Activated naive CD8-positive, alpha-beta T cell treated with anti-CD3 and anti-CD28 coated beads, Interleukin-2, amount 10 ng/mL, durations not matched to agents 7 days and 5 days (primary cell): ENCODE measurements at regions not wholly inside any gene's neighbourhood (a gene's known extent, or its start where the extent isn't known, plus 50 kb on each side); places are given as distances from the start of the nearest gene placed in this dataset.
"Not testable (repeated sequence)": the region's sequence is repeated elsewhere in the genome, so short reads cannot be mapped to it uniquely, and the experiment has no call there.

ENCODE experiments used
- ATAC-seq: fragments of 150-1000 bp; cut with Tn5 transposase; one replicate; pipeline ENCODE4 v1.10.0; 2021; ENCODE audit warnings: low read depth, moderate library complexity
- POLR2A ChIA-PET: fragments of 350-600 bp; sonication (Branson Sonifier 250); formaldehyde crosslinking; loops from one replicate; lab custom pipeline; 2021; ENCODE audit warnings: antibody characterized with exemption; lab: Charles Lee
- DNase-seq: peaks from one replicate; pipeline ENCODE4 v3.0.0; 2021
- H3K27ac Mint-ChIP-seq: one replicate; pipeline ENCODE4 v1.8.0; 2022; ENCODE audit warnings: mild to moderate bottlenecking, mixed read lengths
- H3K27me3 Mint-ChIP-seq: one replicate; pipeline ENCODE4 v1.8.0; 2022; ENCODE audit warnings: mild to moderate bottlenecking, moderate library complexity, mixed read lengths
- H3K36me3 Mint-ChIP-seq: one replicate; pipeline ENCODE4 v1.8.0; 2021; ENCODE audit warnings: mild to moderate bottlenecking, mixed read lengths
- H3K4me1 Mint-ChIP-seq: one replicate; pipeline ENCODE4 v1.8.0; 2021; ENCODE audit warnings: mixed read lengths
- H3K4me3 Mint-ChIP-seq: one replicate; pipeline ENCODE4 v1.8.0; 2022; ENCODE audit warnings: mild to moderate bottlenecking, moderate library complexity, mixed read lengths
- H3K9me3 Mint-ChIP-seq: one replicate; pipeline ENCODE4 v1.8.0; 2021; ENCODE audit warnings: mixed read lengths

DNA sequence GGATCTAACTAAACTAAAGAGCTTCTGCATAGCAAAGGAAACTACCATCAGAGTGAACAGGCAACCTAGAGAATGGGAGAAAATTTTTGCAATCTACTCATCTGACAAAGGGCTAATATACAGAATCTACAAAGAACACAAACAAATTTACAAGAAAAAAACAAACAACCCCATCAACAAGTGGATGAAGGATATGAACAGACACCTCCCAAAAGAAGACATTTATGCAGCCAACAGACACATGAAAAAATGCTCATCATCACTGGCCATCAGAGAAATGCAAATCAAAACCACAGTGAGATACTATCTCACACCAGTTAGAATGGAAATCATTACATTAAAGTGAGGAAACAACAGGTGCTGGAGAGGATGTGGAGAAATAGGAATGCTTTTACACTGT lies 52.1 kb upstream of the SH3RF1 start:
- not testable (repeated sequence) for H3K4me1 Mint-ChIP-seq
- H3K9me3 Mint-ChIP-seq: peaks cover 10% of the 10 kb centered on the region

More for the DNA sequence above, 52.1 kb upstream of the SH3RF1 start:
- H3K27me3 Mint-ChIP-seq, H3K27ac Mint-ChIP-seq, H3K36me3 Mint-ChIP-seq, H3K4me3 Mint-ChIP-seq, DNase-seq, POLR2A ChIA-PET, ATAC-seq: not testable (repeated sequence)
